K562 (cell line): ENCODE measurements at regions not wholly inside any gene's neighbourhood (a gene's known extent, or its start where the extent isn't known, plus 50 kb on each side); places are given as distances from the start of the nearest gene placed in this dataset.

Experiments
- ATAC-seq: fragments of 200-7000 bp; cut with Tn5 transposase; 3 replicates; pipeline ENCODE4 v1.9.1; 2020; ENCODE audit warnings: moderate library complexity
- BruUV-seq: library from RNA; stranded (reverse); fragments of 400-500 nt; replicated peaks from 2 replicates; lab custom pipeline; 2021; lab: Mats Ljungman, UMichigan
- CTCF ChIA-PET: fragments of 300-600 bp; formaldehyde crosslinking; extraction: SDS; loops from one replicate; lab custom pipeline; 2021; ENCODE audit warnings: low intra/inter-chr PET ratio; lab: Yijun Ruan, JAX
- POLR2A ChIA-PET: fragments of 300-600, 350-650 bp; sonication (Branson Sonifier 250); formaldehyde crosslinking; extraction: SDS; loops from one replicate; lab custom pipeline; 2021; ENCODE audit warnings: antibody characterized with exemption, inconsistent platforms; lab: Yijun Ruan, JAX
- DNase-seq, 4 experiments: peaks; one replicate each; pipeline versions ENCODE4 v3.0.0 to v3.0.0-alpha.2; 2011 to 2018; ENCODE audit warnings: low spot score in 3 of 4, mixed read lengths in 3 of 4; ENCODE audit errors: extremely low read depth in 1 of 4
- FAIRE-seq: peaks from 2 replicates; lab custom pipeline; 2011; peaks lifted over from hg19 to GRCh38; lab: Jason Lieb, UNC
- H2AFZ ChIP-seq: 2 replicates; pipeline ENCODE4 v1.6.0; 2011; ENCODE audit warnings: low read depth, low read length, control low read depth, inconsistent platforms
- H3K27ac ChIP-seq: fragments of 200-600 bp; 3 replicates; pipeline ENCODE4 v1.8.0; 2011; ENCODE audit warnings: low read depth, mild to moderate bottlenecking, control low read depth, inconsistent platforms, low read length, moderate library complexity, mixed read lengths; ENCODE audit errors: extremely low read depth
- H3K27me3 ChIP-seq, 2 experiments: fragments of 300-600 bp in 1 of 2; 2 replicates in 1 of 2; 3 replicates in 1 of 2; pipeline versions ENCODE4 v1.6.0 to v1.8.0; 2011; ENCODE audit warnings: inconsistent platforms in 2 of 2, low read length in 2 of 2, mild to moderate bottlenecking in 1 of 2, mixed read lengths in 1 of 2, moderate library complexity in 1 of 2; ENCODE audit not compliant: control insufficient read depth in 2 of 2, insufficient read depth in 2 of 2
- H3K36me3 ChIP-seq: fragments of 300-600 bp; 3 replicates; pipeline ENCODE4 v1.8.0; 2011; ENCODE audit warnings: mild to moderate bottlenecking, low read length, inconsistent platforms; ENCODE audit not compliant: control insufficient read depth, insufficient read depth
- H3K4me1 ChIP-seq, 2 experiments: fragments of 200-600 bp in 1 of 2; replicated peaks in 1 of 2; 2 replicates in 1 of 2; 3 replicates in 1 of 2; pipeline versions ENCODE4 v1.5.1 to v1.8.0; 2011; ENCODE audit warnings: inconsistent platforms in 2 of 2, low read length in 2 of 2, mild to moderate bottlenecking in 1 of 2, mixed read lengths in 1 of 2, moderate library complexity in 1 of 2; ENCODE audit not compliant: control insufficient read depth in 2 of 2, insufficient read depth in 2 of 2
- H3K4me2 ChIP-seq: 2 replicates; pipeline ENCODE4 v1.6.1; 2011; ENCODE audit warnings: low read length, control low read depth, inconsistent platforms, mixed read lengths; ENCODE audit not compliant: insufficient read depth
- H3K4me3 ChIP-seq: fragments of 200-600 bp; sonication (generic), shearing (Covaris generic); 2 replicates; pipeline ENCODE4 v1.5.1; 2016; ENCODE audit warnings: control low read depth, inconsistent platforms
- H3K79me2 ChIP-seq: fragments of 200-600 bp; 3 replicates; pipeline ENCODE4 v1.8.0; 2011; ENCODE audit warnings: low read length, inconsistent platforms; ENCODE audit not compliant: control insufficient read depth, insufficient read depth
- H3K9ac ChIP-seq, 2 experiments: 2 replicates each; pipeline versions ENCODE4 v1.6.0 to v1.6.1; 2011; ENCODE audit warnings: low read depth in 2 of 2, low read length in 2 of 2, control low read depth in 1 of 2, inconsistent platforms in 1 of 2, mild to moderate bottlenecking in 1 of 2, mixed read lengths in 1 of 2; ENCODE audit not compliant: insufficient read depth in 1 of 2
- H3K9me1 ChIP-seq: one replicate; pipeline ENCODE4 v1.6.0; 2011; ENCODE audit warnings: inconsistent platforms, mild to moderate bottlenecking, low read length, moderate library complexity; ENCODE audit not compliant: control insufficient read depth, insufficient read depth
- H3K9me3 ChIP-seq: replicated peaks from 2 replicates; pipeline ENCODE4 v1.5.1; 2011; ENCODE audit warnings: low read depth, low read length, inconsistent platforms; ENCODE audit not compliant: control insufficient read depth, insufficient read depth
- H4K20me1 ChIP-seq: replicated peaks from 2 replicates; pipeline ENCODE4 v1.6.1; 2011; ENCODE audit warnings: low read length, inconsistent platforms, mixed read lengths; ENCODE audit not compliant: control insufficient read depth, insufficient read depth
- BACH1 ChIP-seq: fragments of 200-800 bp; sonication (Bioruptor generic); IDR thresholded peaks from 2 replicates; pipeline ENCODE4 v1.6.1; 2016; ENCODE audit warnings: missing genetic modification characterization, missing compliant biosample characterization
- HMGN3 ChIP-seq: IDR thresholded peaks from 2 replicates; pipeline ENCODE4 v1.6.1; 2011; ENCODE audit warnings: borderline replicate concordance, low read depth, mild to moderate bottlenecking, mixed read lengths, low read length; ENCODE audit not compliant: insufficient read length; ENCODE audit errors: extremely low read depth
- MYBL2 ChIP-seq, 2 experiments: fragments of 450-650 bp in 1 of 2; sonication (generic) in 1 of 2; formaldehyde crosslinking in 1 of 2; IDR thresholded peaks; 2 replicates each; pipeline versions ENCODE4 v1.6.1 to v1.8.1; 2017 to 2022; ENCODE audit warnings: borderline replicate concordance in 1 of 2, inconsistent platforms in 1 of 2, low read depth in 1 of 2, mild to moderate bottlenecking in 1 of 2, missing genetic modification reagents in 1 of 2, moderate library complexity in 1 of 2
- RBM34 ChIP-seq: fragments of 200-400 bp; formaldehyde crosslinking; IDR thresholded peaks from 2 replicates; pipeline ENCODE4 v1.6.1; 2018; ENCODE audit warnings: low read length, borderline replicate concordance; ENCODE audit not compliant: insufficient read depth
- REST ChIP-seq, 2 experiments: fragments of 450-650 bp; formaldehyde crosslinking in 1 of 2; IDR thresholded peaks; 2 replicates each; pipeline versions ENCODE4 v1.4.0 to v1.6.1; 2014 to 2020; ENCODE audit warnings: mild to moderate bottlenecking in 2 of 2, borderline replicate concordance in 1 of 2, low read depth in 1 of 2
- SMARCB1 ChIP-seq: IDR thresholded peaks from 2 replicates; pipeline ENCODE4 v1.6.1; 2011; ENCODE audit warnings: improper control_type of control experiment, low read depth; ENCODE audit not compliant: insufficient read length
- STAG1 ChIP-seq: sonication (generic); formaldehyde crosslinking; IDR thresholded peaks from 2 replicates; pipeline ENCODE4 v1.5.0; 2020; ENCODE audit warnings: missing genetic modification reagents, borderline replicate concordance
- ZBTB11 ChIP-seq, 3 experiments: fragments of 200-800 bp in 1 of 3; fragments of 250-450 bp in 1 of 3; fragments of 450-650 bp in 1 of 3; sonication (Bioruptor Pico) in 1 of 3; sonication (Bioruptor generic) in 1 of 3; formaldehyde crosslinking in 1 of 3; IDR thresholded peaks; 2 replicates each; pipeline versions ENCODE4 v1.6.1 to v1.8.0; 2016 to 2022; ENCODE audit warnings: mild to moderate bottlenecking in 2 of 3, missing genetic modification characterization in 2 of 3, missing compliant biosample characterization in 1 of 3, moderate library complexity in 1 of 3
- in situ Hi-C: fragments of 300-500 bp; cut with MboI; formaldehyde crosslinking; loops from 4 replicates; pipeline ENCODE4 v1.15.0; 2018; ENCODE audit warnings: inconsistent platforms, mixed read lengths
- intact Hi-C: fragments of 100-400 bp; cut with micrococcal nuclease; formaldehyde crosslinking; loops from 2 replicates; pipeline ENCODE4 v1.14.2; 2022

GRCh38 chr10:108336836-108337235 lies 1172.3 kb upstream of the SORCS1 start:
- intact Hi-C loops, result no loop called here
- TF ChIP-seq ZBTB11 (CRISPR knock-in tag; IDR thresholded peaks at IDR 0.05) (no peak), STAG1 (CRISPR knock-in tag) (no peak), BACH1 (no peak), MYBL2 (IDR thresholded peaks at IDR 0.05; ENCODE audit: low read depth) (no peak), MYBL2 (CRISPR knock-in tag; IDR thresholded peaks at IDR 0.05; ENCODE audit: borderline replicate concordance) (no peak), HMGN3 (no peak), SMARCB1 (no peak), RBM34 (no peak), REST (IDR thresholded peaks at IDR 0.05; ENCODE audit: borderline replicate concordance) (no peak), REST (CRISPR knock-in tag; IDR thresholded peaks at IDR 0.05; ENCODE audit: low read depth) (no peak)

More at GRCh38 chr10:108336836-108337235, 1172.3 kb upstream of the SORCS1 start:
- H3K27me3 ChIP-seq, result no peaks in the 10 kb centered on the region
- H3K27ac ChIP-seq, result no peak overlapping the region
- no peaks in the 10 kb centered on the region for H3K79me2 ChIP-seq
- no TSS peak for BruUV-seq
- no peak overlapping the region for H2AFZ ChIP-seq
- H3K4me2 ChIP-seq, result no peak overlapping the region
- H3K9me1 ChIP-seq, result no peaks in the 10 kb centered on the region
- H3K9me3 ChIP-seq, result no peaks in the 10 kb centered on the region
- in situ Hi-C loops, result no loop called here
- ATAC-seq (no peak), DNase-seq (no peak), FAIRE-seq (no peak)
- no peak overlapping the region for H3K4me3 ChIP-seq
- H4K20me1 ChIP-seq, result no peaks in the 10 kb centered on the region
- no peaks in the 10 kb centered on the region for H3K36me3 ChIP-seq
- POLR2A ChIA-PET, result no interaction called here
- no peaks in the 10 kb centered on the region for H3K4me1 ChIP-seq
- CTCF ChIA-PET, result no interaction called here
- no peak overlapping the region for H3K9ac ChIP-seq
